ENCODE measurements at regions not wholly inside any gene's neighbourhood (a gene's known extent, or its start where the extent isn't known, plus 50 kb on each side); places are given as distances from the start of the nearest gene placed in this dataset.

- no peak overlapping the region for H2AFZ ChIP-seq (ENCODE audit: low read length)
- H2BK12ac ChIP-seq (ENCODE audit: low read depth, low read length) = no peak overlapping the region
- TF ChIP-seq KDM5A (IDR thresholded peaks at IDR 0.05; ENCODE audit: low read length) = no peak
- no peak for TF ChIP-seq GTF2F1 (IDR thresholded peaks at IDR 0.05; ENCODE audit: borderline replicate concordance, low read depth, low read length)
- H3K4me2 ChIP-seq (ENCODE audit: insufficient read depth in 1 of 2, low read depth in 2 of 2, low read length in 2 of 2) = no peak overlapping the region
- H2BK5ac ChIP-seq (ENCODE audit: low read depth, low read length) = no peak overlapping the region
- H4K20me1 ChIP-seq (replicated peaks in 1 of 2; ENCODE audit: control insufficient read depth in 1 of 2, insufficient read depth in 2 of 2, low read length in 2 of 2) = no peaks in the 10 kb centered on the region
- ChIA-PET POLR2A (ENCODE audit: partially characterized antibody) (no interaction called here), CTCF (ENCODE audit: partially characterized antibody) (interaction anchor here (1.1 to 1.8 kb wide), 4 partner anchors 9 to 147 kb away, joined by 3 to 5 read pairs (median 3); no protein-coding TSS in a partner anchor)
- H3K4me1 ChIP-seq (replicated peaks in 1 of 4; ENCODE audit: control insufficient read depth in 3 of 4, insufficient read depth in 4 of 4, low read length in 3 of 4) = no peaks in the 10 kb centered on the region
- no peak overlapping the region for H3K9ac ChIP-seq (replicated peaks in 1 of 4; ENCODE audit: extremely low read depth in 1 of 4, low read depth in 3 of 4, low read length in 3 of 4)
- FAIRE-seq (no peak), DNase-seq (ENCODE audit: low read depth in 1 of 2, low spot score in 2 of 2) (no peak)
- H4K5ac ChIP-seq (ENCODE audit: insufficient read length, low read depth, low read length) = no peak overlapping the region
- H2BK15ac ChIP-seq (ENCODE audit: low read length) = no peak overlapping the region
- H2AK5ac ChIP-seq (ENCODE audit: low read depth, low read length) = no peak overlapping the region
- H3K79me2 ChIP-seq (ENCODE audit: control insufficient read depth in 1 of 2, insufficient read depth in 2 of 2, low read length in 2 of 2) = no peaks in the 10 kb centered on the region
- H4K91ac ChIP-seq (replicated peaks; ENCODE audit: insufficient read length, low read length) = no peak overlapping the region
- H3K4ac ChIP-seq (replicated peaks; ENCODE audit: insufficient read length, low read depth, low read length) = no peak overlapping the region
- no peak overlapping the region for H2BK120ac ChIP-seq (replicated peaks; ENCODE audit: low read depth, low read length)
- no peak overlapping the region for H3K14ac ChIP-seq (ENCODE audit: insufficient read length)
- 96% methylated on average over 36 of the region's 36 CpGs; no CpG with 5 or more reads in 1 of the 2 experiments for WGBS, 2 experiments (ENCODE audit: extremely low coverage in 1 of 2, insufficient coverage in 1 of 2, insufficient read length in 1 of 2, insufficient replicate concordance in 2 of 2, low coverage in 1 of 2, low lambda C conversion rate in 2 of 2, missing lambda C conversion rate in 1 of 2)
- H3K79me1 ChIP-seq (ENCODE audit: low read depth, low read length) = no peaks in the 10 kb centered on the region
- no peak overlapping the region for H3K18ac ChIP-seq (ENCODE audit: extremely low read depth, low read length)
- no peak overlapping the region for H2BK20ac ChIP-seq (ENCODE audit: low read length)
- no peaks in the 10 kb centered on the region for H3K27me3 ChIP-seq (replicated peaks in 1 of 4; ENCODE audit: control insufficient read depth in 3 of 4, extremely low read depth in 1 of 4, insufficient read depth in 3 of 4, low read length in 3 of 4)
- H3K36me3 ChIP-seq (ENCODE audit: control insufficient read depth in 2 of 4, insufficient read depth in 4 of 4, low read length in 3 of 4) = no peaks in the 10 kb centered on the region
- H3K23ac ChIP-seq (ENCODE audit: insufficient read length) = no peak overlapping the region
- H4K8ac ChIP-seq (ENCODE audit: extremely low read depth, insufficient read depth, low read length) = no peak overlapping the region; the same call in 1 of the 2 replicates
- 0 out of 2 replicates have a peak, but pooled peaks cover 2% of the 10 kb centered on the region for H3K23me2 ChIP-seq (ENCODE audit: low read depth, low read length)
- H3K27ac ChIP-seq (ENCODE audit: low read depth, low read length) = no peak overlapping the region
- H3K9me3 ChIP-seq (ENCODE audit: insufficient read depth in 2 of 2, low read depth in 1 of 2, low read length in 1 of 2) = no peaks in the 10 kb centered on the region
- H3K56ac ChIP-seq (replicated peaks; ENCODE audit: insufficient read length, low read depth, low read length) = no peak overlapping the region
- H3K4me3 ChIP-seq (ENCODE audit: extremely low read depth in 1 of 4, insufficient read depth in 2 of 4, low read depth in 3 of 4, low read length in 4 of 4) = no peak overlapping the region
Observed at GRCh38 chr15:96135166-96136093, 195.1 kb upstream of the NR2F2 start.

All from H1 (cell line).